GM19238 (cell line): ENCODE measurements at regions not wholly inside any gene's neighbourhood (a gene's known extent, or its start where the extent isn't known, plus 50 kb on each side); places are given as distances from the start of the nearest gene placed in this dataset.
"Not testable (repeated sequence)": the region's sequence is repeated elsewhere in the genome, so short reads cannot be mapped to it uniquely, and the experiment has no call there.

Experiments used
- DNase-seq: peaks from one replicate; pipeline ENCODE4 v3.0.0; 2011; ENCODE audit warnings: low spot score; ENCODE audit not compliant: insufficient read length

DNA sequence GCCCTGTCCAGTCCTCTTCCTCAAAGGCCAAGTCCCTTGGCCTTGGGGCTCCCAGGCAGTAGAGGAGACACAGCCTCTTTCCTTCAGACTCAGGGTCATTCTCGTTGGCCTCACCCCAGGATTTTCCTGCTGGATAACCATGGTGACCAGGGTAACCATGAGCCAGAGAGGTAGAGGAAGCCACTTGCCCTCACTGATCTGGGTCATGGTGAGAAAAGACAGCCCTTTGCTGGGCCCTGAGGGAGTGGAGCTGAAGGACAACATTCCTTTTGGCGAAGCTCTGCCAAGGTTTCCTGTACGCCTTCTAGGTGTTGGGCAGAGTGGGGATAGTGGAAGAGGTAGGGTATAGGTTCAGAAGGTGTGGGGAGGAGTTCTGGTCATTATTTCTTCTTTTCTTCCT is 53.1 kb upstream of the WNT4 start:
- no peak for DNase-seq

DNA sequence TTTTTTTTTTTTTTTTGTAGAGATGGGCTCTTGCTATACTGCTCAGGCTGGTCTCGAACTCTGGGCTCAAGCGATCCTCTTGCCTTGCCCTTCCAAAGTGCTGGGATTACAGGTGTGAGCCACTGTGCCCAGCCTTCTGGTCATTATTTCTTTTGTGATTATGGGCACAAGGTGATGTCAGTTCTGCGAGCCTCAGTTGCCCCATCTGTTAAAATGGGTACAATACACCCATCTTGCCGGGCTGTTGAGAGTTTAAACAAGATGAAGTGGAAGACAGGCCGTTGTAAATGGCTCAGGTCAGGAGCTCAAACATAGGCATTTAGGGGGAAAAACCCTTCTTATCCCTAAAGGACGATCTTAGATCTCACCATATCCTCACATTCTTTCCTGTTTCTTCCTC is 53.7 kb upstream of the WNT4 start:
- DNase-seq = no peak

DNA sequence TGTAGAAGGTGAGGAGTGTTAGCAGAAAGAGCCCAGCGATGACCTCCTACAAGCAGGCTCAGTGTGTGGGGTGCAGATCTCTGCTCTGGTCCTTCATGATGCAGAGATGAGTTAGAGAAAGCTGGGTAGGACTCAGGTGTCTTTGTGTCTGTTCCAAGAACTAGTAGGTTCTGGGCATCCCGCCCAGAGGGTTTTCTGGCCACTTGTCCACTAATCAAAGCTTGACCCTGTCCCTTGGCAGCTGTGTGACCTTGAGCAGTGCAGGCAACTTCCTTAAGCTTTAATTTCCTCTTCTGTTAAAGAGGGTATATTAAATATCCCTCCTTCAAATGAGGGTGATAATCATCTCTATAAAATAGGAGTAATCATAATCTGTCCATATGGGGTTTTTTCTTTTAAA is 54.7 kb upstream of the WNT4 start:
- DNase-seq = no peak

DNA sequence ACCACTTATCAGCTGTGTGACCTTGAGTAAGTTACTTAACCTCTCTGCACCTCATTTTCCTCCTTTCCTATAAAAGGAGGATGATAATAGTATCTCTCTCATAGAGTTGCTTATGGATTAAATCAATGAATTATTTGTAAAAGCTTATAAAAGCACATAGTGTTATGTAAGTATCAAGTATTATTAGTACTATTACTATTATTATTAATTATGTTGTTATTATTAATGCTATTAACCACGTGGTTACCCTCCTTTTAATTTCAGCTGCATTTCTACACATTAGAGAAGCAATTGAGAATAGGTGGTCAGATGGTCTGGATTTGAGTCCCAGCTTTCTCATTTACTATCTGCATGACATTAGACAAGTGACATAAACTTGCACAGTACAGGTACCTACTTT is 58.1 kb upstream of the WNT4 start:
- no peak for DNase-seq

DNA sequence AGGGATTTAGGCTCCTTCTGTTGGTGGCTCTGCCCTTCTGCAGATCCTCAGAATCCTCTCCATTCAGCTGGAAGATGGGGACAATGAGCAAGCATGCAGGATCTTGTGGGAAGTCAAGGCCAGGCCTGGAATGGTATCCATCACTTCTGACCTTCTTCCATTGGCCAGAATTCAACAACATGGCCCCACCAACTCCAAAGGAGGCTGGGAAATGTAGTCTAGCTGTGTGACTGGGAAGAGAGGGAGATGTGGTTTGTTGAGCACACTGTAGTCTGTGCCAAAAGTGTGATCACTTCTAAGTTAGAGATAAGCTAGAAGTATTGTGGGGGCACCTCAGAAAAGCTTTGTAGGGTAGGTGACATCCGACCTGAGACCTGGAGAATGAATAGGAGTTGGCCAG is 60.4 kb upstream of the WNT4 start:
- DNase-seq = no peak

DNA sequence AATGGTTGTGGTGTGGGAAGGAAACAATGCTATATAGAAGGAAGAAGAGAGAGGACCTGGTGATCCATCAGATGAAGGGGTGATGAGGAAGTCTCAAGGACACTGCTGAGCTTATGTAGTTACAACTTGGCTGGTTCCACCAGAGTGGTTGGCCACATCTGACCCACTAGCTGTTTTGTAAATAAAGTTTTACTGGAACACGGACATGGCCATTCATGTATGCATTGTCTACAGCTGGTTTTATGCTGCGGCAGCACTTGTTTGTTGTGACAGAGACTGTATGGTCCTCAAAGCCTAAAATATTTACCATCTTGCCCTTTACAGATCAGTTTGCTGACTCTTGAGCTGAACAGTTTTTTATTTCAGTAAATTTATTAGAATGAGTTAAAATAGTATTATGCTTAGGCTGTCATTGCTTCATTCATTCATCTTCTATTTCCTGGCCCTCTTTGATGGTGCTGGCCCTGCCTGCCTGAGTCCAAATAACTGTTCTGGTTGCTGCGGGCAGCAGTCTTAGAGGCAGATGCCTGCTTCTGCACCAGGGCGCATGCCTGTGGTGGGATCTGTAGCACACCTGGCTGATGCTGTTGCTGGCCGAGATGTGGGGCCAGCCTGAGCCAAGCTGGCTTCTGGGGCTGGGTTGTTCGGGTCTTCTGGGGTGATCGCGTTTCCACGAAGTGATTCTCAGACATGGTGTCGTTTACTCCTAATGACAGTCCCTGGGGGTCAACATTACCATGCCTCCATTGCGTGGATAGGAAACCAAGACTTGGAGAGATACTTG is 61.4 kb upstream of the WNT4 start:
- DNase-seq = no peak

DNA sequence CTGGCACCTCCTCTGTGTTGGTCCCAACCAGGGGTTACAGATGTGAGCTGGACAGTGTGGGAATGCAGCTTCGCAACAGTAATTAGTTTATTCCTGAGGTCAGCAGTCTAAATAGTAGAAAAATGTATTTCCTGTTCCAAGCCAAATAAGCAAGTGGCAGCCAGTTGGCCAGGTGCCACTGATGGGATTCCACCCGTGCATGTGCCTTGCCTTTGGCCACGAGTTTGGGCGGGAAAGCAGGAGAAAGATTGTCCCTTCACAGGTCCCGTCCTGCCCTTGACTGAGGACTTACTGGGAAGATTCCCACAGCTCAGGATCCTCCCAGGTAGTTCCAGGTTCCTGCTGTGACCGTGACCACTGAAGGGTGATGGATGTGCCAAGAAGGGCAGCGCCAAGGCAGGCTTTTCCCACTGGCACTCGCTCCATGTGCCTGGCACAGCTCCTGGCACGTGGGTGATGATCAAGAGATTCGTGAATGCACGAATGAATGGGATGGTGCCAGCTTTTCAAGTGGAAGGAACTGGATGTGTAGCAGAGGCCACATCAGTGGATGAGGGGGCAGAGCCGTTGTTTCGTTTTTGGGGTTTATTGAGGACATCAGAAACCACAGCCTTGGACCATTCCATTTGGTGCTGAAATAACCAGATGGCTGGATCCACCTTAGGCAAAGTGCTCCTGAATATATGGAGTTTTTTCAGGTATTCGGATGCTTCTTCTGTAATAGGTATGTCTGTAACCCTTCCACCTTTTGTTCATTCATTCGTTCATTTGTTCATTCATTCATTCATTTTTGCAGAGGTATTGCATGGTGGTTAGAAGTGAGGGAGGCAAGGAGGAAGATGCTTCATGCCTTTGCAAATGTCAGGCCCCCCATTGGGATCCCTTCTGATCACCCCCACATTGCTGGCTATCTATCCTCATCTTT is 62.4 kb upstream of the WNT4 start:
- DNase-seq = no peak

DNA sequence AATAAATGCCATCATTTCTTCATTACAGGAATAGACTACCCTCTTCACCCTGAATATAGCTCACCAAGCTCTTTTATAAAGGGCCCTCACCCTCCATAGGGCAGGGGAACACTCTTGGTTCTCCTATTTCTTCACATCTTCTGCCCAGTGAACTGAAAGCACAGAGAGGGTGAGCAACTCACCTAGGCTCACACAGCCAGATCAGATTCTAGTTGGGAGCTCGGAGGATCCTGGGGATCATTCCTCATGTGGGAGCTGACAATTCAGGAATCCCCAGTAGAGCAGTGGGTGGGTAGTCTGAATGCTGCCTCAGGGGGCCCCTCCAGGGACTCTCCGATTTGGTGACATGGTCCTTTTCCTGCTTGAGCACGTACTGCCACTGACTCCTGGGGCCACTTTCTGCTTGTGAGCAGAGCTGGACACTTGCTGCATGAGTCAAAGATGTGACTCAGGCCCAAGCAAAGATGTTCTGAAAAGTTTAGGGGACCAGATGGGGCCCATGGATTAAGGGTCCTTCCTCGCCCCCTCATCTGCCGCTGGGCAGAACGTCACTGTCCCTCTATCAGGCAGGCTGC is 63.7 kb upstream of the WNT4 start:
- no peak for DNase-seq

DNA sequence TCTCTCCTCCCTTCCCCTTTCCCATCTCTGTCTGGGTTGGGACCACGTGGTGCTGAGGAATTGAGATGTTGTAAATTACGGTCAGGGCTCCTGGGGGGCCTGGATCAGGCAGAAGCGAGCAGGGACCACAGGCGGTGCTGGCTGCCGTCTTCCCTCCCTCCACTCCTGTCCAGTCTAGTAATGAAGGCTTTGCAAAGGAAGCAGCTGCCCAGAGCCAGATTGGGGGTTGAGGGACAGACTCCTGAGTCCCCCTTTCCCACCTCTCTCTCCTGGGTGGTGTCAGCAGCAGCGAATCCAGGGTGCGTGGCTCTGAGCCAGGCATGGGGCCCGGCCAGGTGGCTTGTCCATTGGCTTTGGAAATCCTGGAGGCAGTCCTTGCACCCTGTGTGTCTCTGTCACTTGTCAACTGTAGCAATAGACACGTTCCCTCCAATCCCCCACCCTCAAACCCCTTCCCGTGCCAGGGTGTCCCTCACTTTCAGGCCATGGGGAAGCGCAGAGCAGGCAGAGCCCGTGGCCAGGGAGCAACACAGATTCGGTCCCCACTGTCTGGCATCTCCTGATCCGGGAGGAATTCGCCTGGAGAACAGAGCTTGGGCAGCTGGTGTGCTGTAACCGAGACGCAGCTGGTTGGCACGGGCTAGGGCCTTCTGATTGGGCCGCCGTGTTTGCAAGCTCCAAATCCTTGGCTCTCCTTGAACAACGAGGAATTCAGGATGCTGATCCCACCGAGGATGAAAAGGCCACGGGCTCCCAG is 64.8 kb upstream of the WNT4 start:
- no peak for DNase-seq

DNA sequence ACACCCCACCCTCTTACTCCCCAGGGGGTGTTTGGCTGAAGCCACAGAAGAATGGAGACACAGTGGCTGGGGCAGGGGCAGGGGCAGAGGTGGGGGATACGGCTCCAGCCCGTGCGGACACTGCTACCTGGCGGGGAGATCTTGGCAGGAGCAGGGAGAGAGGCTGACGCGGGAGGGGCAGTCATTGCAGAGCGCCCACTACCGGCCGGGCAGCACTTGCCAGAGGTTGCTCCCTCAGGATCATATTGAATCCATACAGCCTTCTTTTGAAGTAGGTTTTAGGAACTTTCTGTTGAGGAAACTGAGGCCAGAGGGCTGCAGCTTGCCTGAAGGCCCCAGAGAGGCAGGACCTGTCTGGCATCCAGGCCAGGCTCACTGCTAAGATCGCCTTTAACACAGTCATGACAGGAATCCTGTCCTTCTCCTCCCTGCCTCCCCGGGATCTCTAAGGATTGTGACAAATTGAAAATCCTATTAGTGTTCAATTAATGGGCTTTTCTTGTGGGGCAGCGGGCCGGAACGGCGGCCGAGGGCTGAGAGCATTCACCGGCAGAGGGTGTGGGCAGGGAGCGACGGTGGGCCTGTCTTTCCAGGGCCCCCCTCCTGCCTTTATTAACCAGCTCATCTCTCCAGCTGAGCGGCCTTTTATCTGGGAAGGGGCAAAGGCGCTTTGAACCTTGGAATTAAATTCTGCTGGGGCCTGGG is 65.5 kb upstream of the WNT4 start:
- DNase-seq = no peak

DNA sequence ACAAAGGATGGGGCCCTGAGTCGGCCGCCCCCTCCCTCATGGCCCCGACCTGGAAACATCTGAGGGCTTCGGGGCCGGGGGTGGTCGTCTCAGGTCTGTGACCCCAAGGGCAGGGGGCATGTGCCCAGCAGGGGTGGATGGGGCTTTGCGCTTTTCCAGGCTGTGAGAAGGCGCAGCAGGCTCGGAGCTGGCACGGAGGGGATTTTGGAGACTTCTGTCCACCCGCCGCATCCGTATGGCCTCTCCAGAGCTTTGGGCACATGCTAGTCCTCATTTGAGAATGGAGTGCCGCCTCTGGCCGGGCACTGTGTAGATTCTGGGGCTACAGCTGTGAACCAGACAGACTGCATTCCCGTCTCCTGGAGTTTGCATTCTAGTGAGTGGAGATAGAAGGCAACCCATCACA is 66.1 kb upstream of the WNT4 start:
- no peak for DNase-seq

DNA sequence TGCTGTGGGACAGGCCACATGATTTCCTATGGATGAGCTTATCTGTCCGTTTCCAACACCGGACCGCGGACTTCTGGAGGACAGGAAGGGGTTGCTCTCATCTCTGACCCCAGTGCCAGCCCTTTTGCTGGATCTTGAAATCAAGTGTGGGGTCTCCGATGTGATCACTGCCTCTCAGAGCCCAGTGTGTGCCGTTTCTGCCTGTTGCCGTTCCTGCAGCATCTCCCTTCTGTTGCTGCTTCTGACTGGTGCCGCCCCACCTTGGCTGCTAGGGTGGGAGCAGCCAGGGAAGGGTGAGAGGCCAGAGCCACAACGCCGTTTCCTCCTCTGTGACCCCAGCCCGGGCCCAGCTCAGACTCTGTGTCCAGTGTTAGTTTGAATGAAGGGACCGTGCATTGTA is 67.3 kb upstream of the WNT4 start:
- DNase-seq = no peak

DNA sequence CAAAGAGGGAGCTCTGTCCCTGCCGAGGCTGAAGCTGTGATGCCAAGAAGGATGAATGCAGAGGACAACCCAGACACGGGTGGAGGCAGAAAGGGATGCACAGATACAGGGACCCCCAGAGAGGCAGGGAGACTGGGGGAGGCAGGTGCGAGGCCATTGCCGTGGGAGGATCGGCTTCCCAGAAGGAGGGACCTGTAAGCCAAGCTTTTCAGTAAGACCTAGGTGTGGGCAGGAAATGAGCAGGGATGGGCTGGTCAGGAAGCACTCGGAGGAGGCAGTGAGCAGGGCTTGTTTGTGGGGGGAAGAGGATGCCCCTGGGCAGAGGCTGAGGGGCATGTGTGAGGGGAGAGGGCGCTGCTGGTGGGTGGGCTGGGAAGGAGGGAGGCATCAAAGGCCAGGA is 67.7 kb upstream of the WNT4 start:
- DNase-seq = no peak

DNA sequence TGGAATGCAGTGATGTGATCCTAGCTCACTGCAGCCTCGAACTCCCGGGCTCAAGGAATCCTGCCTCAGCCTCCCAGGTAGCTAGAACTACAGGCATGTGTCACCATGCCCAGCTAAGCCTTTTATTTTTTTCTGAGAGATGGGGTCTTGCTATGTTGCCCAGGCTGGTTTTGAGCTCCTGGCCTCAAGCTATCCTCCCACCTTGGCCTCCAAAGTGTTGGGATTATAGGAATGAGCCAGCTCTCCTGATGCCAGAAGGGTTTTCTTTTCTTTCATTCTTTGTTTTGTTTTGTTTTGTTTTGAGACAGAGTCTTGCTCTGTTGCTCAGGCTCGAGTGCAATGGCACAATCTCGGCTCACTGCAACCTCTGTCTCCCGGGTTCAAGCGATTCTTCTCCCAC is 68.6 kb upstream of the WNT4 start:
- DNase-seq = not testable (repeated sequence)

DNA sequence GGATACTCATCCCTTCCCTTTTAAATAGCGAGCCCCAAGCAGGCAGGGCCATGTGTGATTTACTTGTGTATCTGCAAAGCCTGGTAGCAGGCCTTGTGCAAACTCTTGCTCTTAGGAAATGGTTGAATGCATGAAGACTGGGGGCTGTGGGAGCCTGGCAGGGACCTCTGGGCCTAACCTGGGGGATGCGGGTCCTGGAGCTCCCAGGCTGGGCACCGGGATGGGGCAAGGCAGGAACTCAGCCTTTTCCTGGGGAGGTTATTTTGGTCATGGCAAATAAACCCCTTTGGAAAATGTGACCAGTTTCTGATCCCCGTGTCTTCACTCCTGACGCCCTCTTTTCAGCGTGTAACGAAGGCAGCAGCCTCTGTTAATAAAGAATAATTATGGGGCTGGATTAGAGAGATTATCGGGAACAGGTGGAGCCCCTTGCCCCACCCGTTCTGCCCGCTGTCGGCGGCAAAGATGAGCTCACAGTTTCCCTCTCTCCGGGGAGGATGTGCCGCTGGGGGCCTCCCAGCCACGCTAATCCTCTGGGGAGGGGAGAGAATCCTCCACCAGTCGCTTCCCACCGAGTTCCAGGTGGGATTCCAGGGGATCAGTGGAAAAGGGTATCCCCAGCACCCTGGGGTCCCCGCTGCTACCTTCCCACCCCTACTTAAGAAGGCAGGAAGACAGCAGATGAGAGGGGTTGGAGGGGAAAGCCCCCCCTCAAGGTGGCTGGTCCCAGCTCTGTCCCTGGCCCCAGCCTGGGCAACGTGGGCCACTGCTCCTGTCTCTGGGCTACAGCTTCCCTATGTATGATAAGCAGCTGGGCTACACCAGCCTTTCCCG is 69.7 kb upstream of the WNT4 start:
- no peak for DNase-seq

DNA sequence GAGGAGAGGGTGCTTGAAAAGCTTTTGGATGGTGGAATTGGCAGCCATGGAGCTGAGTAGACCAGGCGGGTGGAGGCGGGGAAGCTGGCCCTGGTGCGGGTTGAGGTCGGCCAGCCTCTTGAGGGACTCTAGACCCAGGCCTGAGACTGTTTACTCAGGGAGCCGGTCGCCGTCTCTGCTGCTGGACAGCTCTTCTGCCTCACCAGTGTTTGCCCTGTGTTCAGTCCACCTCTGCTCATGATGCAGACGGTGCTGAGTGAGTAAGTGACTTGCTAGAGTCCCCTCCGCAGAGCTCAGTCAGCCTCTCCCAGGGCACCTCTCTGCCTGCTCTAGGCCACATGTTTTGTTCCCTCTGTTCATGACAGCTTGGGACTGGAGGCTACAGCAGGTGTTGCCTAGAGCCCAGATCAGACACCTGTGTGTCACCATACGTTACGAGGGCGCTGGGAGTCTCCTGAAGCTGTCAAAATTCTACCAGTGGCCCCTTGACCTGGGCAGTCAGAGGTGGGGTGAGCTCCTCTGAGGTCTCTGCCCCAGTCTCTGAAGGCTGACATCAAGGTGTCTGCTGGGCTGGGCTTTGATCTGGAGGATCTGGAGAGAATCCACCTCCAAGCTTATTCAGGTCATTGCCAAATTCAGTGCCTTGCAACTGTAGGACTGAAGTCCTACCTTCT is 73.5 kb upstream of the WNT4 start:
- DNase-seq = no peak

DNA sequence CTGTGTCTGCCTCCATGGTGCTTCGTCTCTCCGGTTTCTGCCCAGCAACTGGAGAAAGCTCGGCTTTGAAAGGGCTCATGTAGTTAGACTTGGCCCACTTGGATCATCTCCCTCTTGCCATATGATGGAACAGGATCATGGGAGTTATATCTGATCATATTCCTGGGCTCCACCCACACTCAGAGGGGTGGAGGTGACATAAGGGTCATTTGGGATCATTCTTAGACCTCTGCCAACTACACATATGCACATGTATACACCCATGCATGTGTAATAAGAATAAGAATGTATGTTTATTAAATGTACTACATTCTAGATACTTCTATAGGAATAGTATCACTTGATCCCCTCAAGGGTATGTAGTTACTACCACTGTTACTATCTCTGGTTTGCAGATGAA is 74.1 kb upstream of the WNT4 start:
- no peak for DNase-seq

DNA sequence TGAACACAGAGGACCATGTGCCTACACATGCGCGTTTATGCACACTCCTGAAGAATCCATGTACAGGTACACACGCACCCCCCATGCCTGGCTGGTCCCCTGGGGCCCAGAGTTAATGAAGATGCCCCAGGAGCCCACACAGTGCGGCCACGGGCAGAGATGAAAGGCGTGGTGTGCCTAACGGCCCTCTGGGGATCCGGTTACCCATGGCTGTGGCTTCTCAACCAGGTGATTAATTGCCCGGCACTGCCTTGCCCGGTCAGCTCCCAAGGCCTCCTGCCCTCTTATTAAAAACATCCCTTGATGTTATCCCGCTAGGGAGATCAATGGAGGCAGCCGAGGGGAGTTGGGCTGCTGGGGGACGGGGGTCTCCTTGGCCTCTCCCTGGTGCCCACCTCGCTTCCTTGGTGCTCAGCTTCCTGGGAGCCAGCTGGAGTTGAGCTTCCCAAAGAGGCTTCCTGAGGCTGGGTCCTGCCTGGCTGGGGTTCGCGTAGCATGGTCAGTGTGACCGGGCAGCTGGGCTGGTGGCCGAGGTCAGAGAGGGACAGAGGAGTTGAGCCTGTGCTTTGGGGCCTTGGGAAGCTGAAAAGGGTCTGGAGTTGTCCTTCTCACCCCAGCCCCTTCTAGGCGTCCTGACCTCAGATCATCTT is 75.0 kb upstream of the WNT4 start:
- no peak for DNase-seq

DNA sequence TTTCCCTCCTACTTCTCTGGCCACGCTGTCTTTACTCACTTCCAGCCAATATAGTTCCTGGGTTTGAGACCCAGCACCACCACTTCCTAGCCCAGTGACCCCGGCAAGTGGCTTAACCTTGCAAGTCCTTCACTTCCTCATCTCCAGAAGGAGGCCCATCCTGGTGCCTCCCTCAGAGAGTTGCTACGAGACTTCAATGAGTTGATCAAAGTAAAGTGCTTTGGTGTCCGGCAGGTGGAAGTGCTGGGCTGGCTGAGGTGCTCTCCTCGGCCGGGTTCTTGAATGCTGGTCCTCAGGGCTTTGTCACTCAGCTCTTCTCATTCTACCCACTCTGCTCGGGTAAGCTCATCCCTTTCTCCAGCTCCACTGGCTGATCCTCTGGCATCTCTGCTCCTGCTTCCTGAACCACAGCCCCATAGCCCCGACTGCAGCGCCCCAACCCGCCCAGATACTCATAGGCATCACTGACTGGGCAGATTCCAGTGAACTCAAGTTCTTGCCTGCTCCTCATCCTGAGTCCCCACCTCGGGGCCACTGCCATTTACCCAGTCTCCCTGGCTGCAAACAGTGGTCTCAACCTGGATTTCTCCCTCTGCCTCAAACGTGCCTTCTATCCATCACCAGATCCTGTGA is 75.8 kb upstream of the WNT4 start:
- DNase-seq = no peak
